Breast epithelium (tissue), 4 donors: ENCODE measurements at regions not wholly inside any gene's neighbourhood (a gene's known extent, or its start where the extent isn't known, plus 50 kb on each side); places are given as distances from the start of the nearest gene placed in this dataset.

Experiments
- DNase-seq, 2 donors: peaks; one replicate each; pipeline ENCODE4 v3.0.0-alpha.2; 2019; ENCODE audit warnings: low spot score in 2 of 2
- H3K27ac ChIP-seq, 2 donors: fragments of 200-600 bp; sonication (generic) in 1 of 2; one replicate each; pipeline ENCODE4 v1.5.1; 2016 to 2019; ENCODE audit warnings: mild to moderate bottlenecking in 1 of 2
- H3K27me3 ChIP-seq, 2 donors: fragments of 200-600 bp; sonication (generic) in 1 of 2; one replicate each; pipeline versions ENCODE4 v1.5.1 to v1.6.0; 2017 to 2019; ENCODE audit warnings: control low read depth in 1 of 2, mild to moderate bottlenecking in 1 of 2
- H3K36me3 ChIP-seq: fragments of 200-600 bp; one replicate; pipeline ENCODE4 v1.5.1; 2019
- H3K4me1 ChIP-seq, 2 donors: fragments of 200-600 bp; sonication (generic); one replicate each; pipeline ENCODE4 v1.5.1; 2016 to 2019; ENCODE audit warnings: control low read depth in 1 of 2
- H3K4me3 ChIP-seq, 3 donors: fragments of 200-600 bp; sonication (generic); 1 replicate in 2 of 3; 2 replicates in 1 of 3; pipeline ENCODE4 v1.5.1; 2016 to 2019; ENCODE audit warnings: mild to moderate bottlenecking in 3 of 3, moderate library complexity in 2 of 3
- H3K9me3 ChIP-seq, 2 donors: fragments of 200-600 bp; sonication (generic) in 1 of 2; one replicate each; pipeline ENCODE4 v1.5.1; 2016 to 2019; ENCODE audit warnings: control low read depth in 1 of 2
- POLR2A ChIP-seq: fragments of 450-650 bp; IDR thresholded peaks from one replicate; pipeline ENCODE4 v1.6.1; 2016; ENCODE audit warnings: antibody characterized with exemption, mild to moderate bottlenecking, moderate library complexity
- POLR2AphosphoS5 ChIP-seq, 3 donors: sonication (generic); formaldehyde crosslinking; IDR thresholded peaks; one replicate each; pipeline ENCODE4 v1.6.1; 2017; ENCODE audit warnings: antibody characterized with exemption in 3 of 3
- intact Hi-C: fragments of 100-400 bp; cut with DNase I; formaldehyde crosslinking; loops from one replicate; pipeline ENCODE4 v1.15.1; 2023; ENCODE audit warnings: low total_unique reads
- TF ChIP-seq, protein P1 (sequence below), 3 donors: fragments of 450-650 bp; IDR thresholded peaks; one replicate each; pipeline ENCODE4 v1.5.1; 2016 to 2017; ENCODE audit warnings: antibody characterized with exemption in 3 of 3, mild to moderate bottlenecking in 3 of 3, moderate library complexity in 3 of 3

DNA sequence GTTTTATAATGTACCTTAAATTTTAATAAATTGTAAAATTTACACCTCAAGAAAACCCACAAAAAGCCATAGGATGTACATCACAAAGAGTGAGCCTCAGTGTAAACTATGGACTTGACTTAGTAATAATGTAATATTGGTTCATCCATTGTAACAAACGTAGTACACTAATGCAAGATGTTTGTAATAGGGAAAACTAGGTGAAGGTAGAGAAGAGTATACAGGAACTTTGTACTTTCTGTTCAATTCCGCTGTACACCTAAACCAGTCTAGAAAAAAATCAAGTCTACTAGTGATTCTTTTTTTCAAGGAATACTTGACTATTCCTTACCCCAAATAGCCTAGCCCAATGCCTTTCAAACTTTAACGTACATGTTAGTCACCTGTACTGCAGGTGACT, 222.3 kb upstream of the FGGY start:
- no peaks in the 10 kb centered on the region for H3K4me1 ChIP-seq
- no peak overlapping the region for H3K27ac ChIP-seq
- DNase-seq: no peak
- intact Hi-C loops: no loop called here
- no peak overlapping the region for H3K4me3 ChIP-seq
- H3K27me3 ChIP-seq: no peaks in the 10 kb centered on the region
- TF ChIP-seq POLR2A (no peak), POLR2AphosphoS5 (IDR thresholded peaks at IDR 0.05) (no peak)
- TF ChIP-seq, protein P1, sequence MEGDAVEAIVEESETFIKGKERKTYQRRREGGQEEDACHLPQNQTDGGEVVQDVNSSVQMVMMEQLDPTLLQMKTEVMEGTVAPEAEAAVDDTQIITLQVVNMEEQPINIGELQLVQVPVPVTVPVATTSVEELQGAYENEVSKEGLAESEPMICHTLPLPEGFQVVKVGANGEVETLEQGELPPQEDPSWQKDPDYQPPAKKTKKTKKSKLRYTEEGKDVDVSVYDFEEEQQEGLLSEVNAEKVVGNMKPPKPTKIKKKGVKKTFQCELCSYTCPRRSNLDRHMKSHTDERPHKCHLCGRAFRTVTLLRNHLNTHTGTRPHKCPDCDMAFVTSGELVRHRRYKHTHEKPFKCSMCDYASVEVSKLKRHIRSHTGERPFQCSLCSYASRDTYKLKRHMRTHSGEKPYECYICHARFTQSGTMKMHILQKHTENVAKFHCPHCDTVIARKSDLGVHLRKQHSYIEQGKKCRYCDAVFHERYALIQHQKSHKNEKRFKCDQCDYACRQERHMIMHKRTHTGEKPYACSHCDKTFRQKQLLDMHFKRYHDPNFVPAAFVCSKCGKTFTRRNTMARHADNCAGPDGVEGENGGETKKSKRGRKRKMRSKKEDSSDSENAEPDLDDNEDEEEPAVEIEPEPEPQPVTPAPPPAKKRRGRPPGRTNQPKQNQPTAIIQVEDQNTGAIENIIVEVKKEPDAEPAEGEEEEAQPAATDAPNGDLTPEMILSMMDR (IDR thresholded peaks at IDR 0.05): no peak
- no peaks in the 10 kb centered on the region for H3K9me3 ChIP-seq
- H3K36me3 ChIP-seq: no peaks in the 10 kb centered on the region

DNA sequence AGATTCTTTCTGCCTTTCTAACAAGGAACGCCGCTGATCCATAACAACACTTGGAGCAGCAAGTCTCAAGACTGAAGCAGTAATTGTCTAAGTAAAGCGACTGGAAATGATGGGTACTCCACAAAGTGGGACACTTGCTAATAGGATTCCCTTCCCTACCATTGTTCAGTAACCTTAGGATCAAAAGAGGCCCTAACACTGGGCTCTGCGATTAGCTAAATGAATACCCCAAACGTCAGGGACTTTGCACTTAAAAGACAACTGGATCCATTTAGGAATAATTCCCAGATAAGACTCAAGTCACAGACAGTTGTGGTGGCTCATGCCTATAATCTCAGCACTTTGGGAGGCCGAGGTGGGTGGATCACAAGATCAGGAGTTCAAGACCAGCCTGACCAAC, 221.9 kb upstream of the FGGY start:
- H3K9me3 ChIP-seq: no peaks in the 10 kb centered on the region
- H3K4me3 ChIP-seq: no peak overlapping the region
- intact Hi-C loops: no loop called here
- no peak overlapping the region for H3K27ac ChIP-seq
- TF ChIP-seq, protein P1 (IDR thresholded peaks at IDR 0.05): no peak
- DNase-seq: no peak
- no peaks in the 10 kb centered on the region for H3K4me1 ChIP-seq
- H3K27me3 ChIP-seq: no peaks in the 10 kb centered on the region
- no peaks in the 10 kb centered on the region for H3K36me3 ChIP-seq

DNA sequence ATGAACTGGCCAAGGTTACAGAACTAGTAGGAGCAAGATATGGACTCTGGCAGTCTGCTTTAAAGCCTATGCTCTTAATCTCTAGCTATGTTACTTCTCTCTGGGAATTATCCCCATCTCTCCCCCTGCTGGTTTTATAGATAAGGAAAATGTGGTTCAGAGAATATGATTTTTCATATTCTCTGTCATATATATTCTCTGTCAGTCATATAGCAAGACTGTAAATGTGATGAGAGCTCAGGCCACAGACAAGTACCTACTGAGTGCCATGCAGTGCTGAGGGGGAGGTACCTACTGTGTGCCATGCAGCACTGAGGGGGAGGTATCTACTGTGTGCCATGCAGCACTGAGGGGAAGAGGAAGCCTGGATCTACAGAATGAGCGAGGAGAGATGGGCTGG, 220.3 kb upstream of the FGGY start:
- intact Hi-C loops: no loop called here

DNA sequence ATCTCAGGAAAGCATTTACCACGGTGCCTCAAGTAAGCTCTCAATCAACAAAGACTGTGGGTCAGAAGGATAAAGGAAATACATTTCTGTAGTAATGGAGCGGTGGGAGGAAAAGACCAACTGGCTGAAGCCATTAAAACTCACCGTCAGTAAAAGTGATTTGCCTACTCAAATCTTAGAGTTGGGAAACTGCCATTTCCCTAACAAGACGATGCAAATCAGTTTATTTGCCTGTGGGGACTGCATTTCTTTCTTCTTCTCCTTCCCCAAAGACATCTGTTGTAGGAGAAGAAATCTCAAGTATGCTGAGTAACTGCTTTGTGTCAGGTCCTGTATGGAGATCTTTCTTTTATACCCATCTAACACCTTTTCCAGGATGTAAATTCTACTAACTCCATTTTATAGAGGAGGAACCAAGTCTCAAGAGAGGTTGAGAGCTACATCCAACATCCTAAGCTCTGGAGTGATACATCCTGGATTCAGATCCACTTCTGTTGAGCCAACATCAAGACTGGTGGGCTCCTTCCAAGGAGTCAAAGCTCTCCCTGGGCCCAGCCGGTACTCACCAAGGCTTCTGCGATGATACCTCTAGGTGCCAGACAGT, 219.3 kb upstream of the FGGY start:
- Histone ChIP-seq H3K27ac (no peak overlapping the region), H3K36me3 (no peaks in the 10 kb centered on the region), H3K4me1 (no peaks in the 10 kb centered on the region), H3K4me3 (no peak overlapping the region), H3K27me3 (no peaks in the 10 kb centered on the region), H3K9me3 (no peaks in the 10 kb centered on the region)
- intact Hi-C loops: no loop called here
- no peak for TF ChIP-seq POLR2AphosphoS5 (IDR thresholded peaks at IDR 0.05)
- TF ChIP-seq, protein P1 (IDR thresholded peaks at IDR 0.05): no peak
- no peak for TF ChIP-seq POLR2A
- no peak for DNase-seq

More for the DNA sequence above, 220.3 kb upstream of the FGGY start:
- TF ChIP-seq POLR2A (no peak), POLR2AphosphoS5 (IDR thresholded peaks at IDR 0.05) (no peak)
- TF ChIP-seq, protein P1 (IDR thresholded peaks at IDR 0.05): no peak
- DNase-seq: no peak
- Histone ChIP-seq H3K4me1 (no peaks in the 10 kb centered on the region), H3K9me3 (no peaks in the 10 kb centered on the region), H3K27ac (no peak overlapping the region), H3K36me3 (no peaks in the 10 kb centered on the region), H3K4me3 (no peak overlapping the region), H3K27me3 (no peaks in the 10 kb centered on the region)

DNA sequence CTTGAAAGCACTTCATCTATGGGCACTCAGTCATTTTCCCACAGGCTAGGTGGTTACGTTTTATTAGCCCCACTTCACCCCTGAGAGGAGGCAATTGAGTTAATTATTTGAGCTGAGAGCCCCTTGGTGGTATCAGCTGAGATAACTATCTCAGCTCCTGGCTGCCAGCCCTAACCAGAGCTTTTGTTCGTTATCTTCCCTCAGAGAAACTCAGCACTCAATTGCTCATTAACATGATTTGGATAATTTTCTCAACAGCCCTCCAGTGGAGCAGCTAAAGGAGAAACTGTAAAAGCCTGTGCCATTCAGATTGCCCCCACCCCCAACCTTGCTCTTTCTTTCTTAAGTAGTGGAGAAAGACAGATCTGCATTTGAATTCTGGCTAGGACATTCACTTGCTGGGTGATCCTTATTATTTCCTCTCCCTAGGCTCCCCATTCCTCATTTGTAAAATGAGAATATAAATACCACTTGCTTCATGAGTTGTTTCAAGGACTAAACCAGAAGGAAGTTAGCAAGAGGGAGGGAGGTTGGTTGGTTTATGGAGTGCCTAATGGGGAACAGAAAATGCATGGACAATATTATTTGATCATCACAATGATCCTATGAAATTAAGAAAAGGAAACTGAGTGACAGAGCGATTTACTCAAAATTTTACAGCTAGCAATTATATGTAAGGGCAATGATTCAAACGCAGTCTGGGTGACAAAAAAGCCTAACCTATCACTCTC, 218.7 kb upstream of the FGGY start:
- H3K4me3 ChIP-seq: no peak overlapping the region
- no peaks in the 10 kb centered on the region for H3K4me1 ChIP-seq
- intact Hi-C loops: no loop called here
- H3K27ac ChIP-seq: no peak overlapping the region
- no peaks in the 10 kb centered on the region for H3K36me3 ChIP-seq
- H3K9me3 ChIP-seq: no peaks in the 10 kb centered on the region
- no peak for DNase-seq
- H3K27me3 ChIP-seq: no peaks in the 10 kb centered on the region
- TF ChIP-seq, protein P1 (IDR thresholded peaks at IDR 0.05): no peak
- TF ChIP-seq POLR2AphosphoS5 (IDR thresholded peaks at IDR 0.05): no peak
- TF ChIP-seq POLR2A: no peak
